Right atrium auricular region (tissue), 2 donors: ENCODE measurements at regions not wholly inside any gene's neighbourhood (a gene's known extent, or its start where the extent isn't known, plus 50 kb on each side); places are given as distances from the start of the nearest gene placed in this dataset.

Experiments
- DNase-seq: peaks from one replicate; pipeline ENCODE4 v3.0.0-alpha.2; 2019; ENCODE audit warnings: low spot score
- H3K27ac ChIP-seq, 2 donors: fragments of 200-600 bp; sonication (generic); 1 replicate in 1 of 2; 2 replicates in 1 of 2; pipeline ENCODE4 v1.5.1; 2016 to 2019
- H3K27me3 ChIP-seq, 2 donors: fragments of 200-600 bp; sonication (generic); one replicate each; pipeline versions ENCODE4 v1.5.1 to v1.6.0; 2017 to 2019
- H3K36me3 ChIP-seq: fragments of 200-600 bp; sonication (generic); one replicate; pipeline ENCODE4 v1.5.1; 2016
- H3K4me1 ChIP-seq, 2 donors: fragments of 200-600 bp; sonication (generic); one replicate each; pipeline versions ENCODE4 v1.5.1 to v1.6.0; 2017 to 2019
- H3K4me3 ChIP-seq, 2 donors: fragments of 200-600 bp; sonication (generic); 1 replicate in 1 of 2; 2 replicates in 1 of 2; pipeline ENCODE4 v1.5.1; 2017 to 2019; ENCODE audit warnings: mild to moderate bottlenecking in 1 of 2, moderate library complexity in 1 of 2
- H3K9me3 ChIP-seq, 2 donors: fragments of 200-600 bp; sonication (generic); one replicate each; pipeline ENCODE4 v1.5.1; 2019
- TF ChIP-seq, protein P1 (sequence below), 2 donors: fragments of 200-600 bp; sonication (generic); IDR thresholded peaks; one replicate each; pipeline ENCODE4 v1.5.1; 2019; ENCODE audit warnings: antibody characterized with exemption in 2 of 2

DNA sequence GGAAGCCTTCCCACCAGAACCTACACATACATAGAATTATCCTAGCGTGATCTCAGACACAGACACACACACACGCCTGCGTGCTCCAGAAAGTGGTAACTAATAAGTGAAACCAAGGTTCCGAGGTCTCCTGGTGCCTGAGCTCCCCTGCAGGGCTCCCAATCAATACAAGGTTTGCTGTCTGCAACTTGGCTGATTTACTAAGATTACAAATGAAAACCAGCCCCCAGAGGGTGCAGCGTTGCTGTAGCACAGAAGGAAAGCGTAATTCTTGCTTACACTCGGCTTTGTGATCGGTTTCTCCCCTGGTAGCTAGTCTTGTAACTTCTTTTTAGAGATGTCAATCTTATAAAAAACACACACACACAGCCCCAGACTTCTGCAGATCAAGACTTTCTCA, 334.1 kb upstream of the XYLT1 start:
- Histone ChIP-seq H3K4me1 (no peaks in the 10 kb centered on the region), H3K27ac (no peak overlapping the region), H3K36me3 (no peaks in the 10 kb centered on the region), H3K9me3 (no peaks in the 10 kb centered on the region), H3K27me3 (no peaks in the 10 kb centered on the region), H3K4me3 (no peak overlapping the region)
- TF ChIP-seq, protein P1, sequence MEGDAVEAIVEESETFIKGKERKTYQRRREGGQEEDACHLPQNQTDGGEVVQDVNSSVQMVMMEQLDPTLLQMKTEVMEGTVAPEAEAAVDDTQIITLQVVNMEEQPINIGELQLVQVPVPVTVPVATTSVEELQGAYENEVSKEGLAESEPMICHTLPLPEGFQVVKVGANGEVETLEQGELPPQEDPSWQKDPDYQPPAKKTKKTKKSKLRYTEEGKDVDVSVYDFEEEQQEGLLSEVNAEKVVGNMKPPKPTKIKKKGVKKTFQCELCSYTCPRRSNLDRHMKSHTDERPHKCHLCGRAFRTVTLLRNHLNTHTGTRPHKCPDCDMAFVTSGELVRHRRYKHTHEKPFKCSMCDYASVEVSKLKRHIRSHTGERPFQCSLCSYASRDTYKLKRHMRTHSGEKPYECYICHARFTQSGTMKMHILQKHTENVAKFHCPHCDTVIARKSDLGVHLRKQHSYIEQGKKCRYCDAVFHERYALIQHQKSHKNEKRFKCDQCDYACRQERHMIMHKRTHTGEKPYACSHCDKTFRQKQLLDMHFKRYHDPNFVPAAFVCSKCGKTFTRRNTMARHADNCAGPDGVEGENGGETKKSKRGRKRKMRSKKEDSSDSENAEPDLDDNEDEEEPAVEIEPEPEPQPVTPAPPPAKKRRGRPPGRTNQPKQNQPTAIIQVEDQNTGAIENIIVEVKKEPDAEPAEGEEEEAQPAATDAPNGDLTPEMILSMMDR (IDR thresholded peaks at IDR 0.05): no peak
- no peak for DNase-seq

DNA sequence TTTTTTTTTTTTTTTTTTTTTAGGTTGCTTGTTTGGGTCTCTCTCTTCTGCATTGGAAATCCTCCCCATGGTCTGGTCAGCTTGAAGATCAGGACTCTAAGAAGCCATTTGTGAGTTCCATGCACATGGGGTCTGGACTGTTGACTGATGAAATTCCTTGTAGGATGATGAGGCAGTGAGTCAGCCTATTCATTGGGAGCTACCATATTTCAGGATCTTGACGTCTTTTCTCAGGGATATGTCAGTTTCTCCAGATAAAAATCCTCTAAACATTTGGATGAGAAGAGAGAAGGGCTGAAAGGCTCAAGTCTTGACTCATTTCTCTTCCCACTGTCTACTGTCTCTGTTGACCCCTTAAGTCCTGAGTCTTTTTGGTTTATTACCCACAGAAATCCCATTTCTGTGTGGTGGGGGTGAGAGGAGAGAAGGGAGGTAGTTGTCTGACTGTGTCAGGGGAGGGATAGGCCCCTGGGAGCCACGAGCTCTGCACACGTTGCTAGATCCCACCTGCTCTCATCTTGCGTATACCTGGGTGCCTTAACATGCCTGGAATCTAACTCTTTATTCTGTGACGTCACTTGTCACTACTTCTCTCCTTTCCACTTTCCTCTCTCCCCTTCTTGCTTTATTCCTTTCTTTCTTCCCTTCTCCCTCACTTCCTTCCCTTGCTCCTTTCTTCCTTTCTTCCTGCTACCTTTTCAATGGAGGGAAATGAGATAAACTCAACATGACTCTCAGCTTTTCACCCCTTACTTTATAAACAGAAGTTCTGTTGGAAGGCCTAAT, 333.1 kb upstream of the XYLT1 start:
- DNase-seq: no peak

GRCh38 chr16:17802571-17802970, 331.8 kb upstream of the XYLT1 start:
- Histone ChIP-seq H3K27ac (no peak overlapping the region), H3K4me3 (no peak overlapping the region), H3K9me3 (no peaks in the 10 kb centered on the region), H3K27me3 (no peaks in the 10 kb centered on the region), H3K36me3 (no peaks in the 10 kb centered on the region), H3K4me1 (no peaks in the 10 kb centered on the region)
- TF ChIP-seq, protein P1 (IDR thresholded peaks at IDR 0.05): no peak
- DNase-seq: no peak

More for the DNA sequence above, 333.1 kb upstream of the XYLT1 start:
- H3K9me3 ChIP-seq: no peaks in the 10 kb centered on the region
- no peaks in the 10 kb centered on the region for H3K36me3 ChIP-seq
- no peak overlapping the region for H3K4me3 ChIP-seq
- TF ChIP-seq, protein P1 (IDR thresholded peaks at IDR 0.05): no peak
- no peaks in the 10 kb centered on the region for H3K27me3 ChIP-seq
- H3K4me1 ChIP-seq: no peaks in the 10 kb centered on the region
- H3K27ac ChIP-seq: no peak overlapping the region

DNA sequence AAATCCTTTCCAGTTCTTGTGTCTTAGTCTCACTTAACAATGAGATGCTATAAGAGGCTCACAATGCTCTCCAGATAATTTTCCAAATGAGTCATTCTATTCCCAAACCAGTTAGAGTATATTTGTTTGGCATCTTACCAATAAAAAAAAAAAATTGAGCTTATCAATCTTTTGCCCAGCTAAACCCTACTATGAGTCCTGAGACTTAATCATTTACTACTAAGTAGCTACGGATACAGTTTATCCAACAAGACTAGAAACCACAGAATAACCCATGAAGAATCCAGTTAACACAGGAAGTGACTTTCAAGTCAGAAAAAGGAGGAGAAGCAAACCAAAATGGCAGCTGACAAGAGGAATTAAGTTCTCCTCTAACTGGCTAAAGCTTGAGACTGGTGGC, 330.3 kb upstream of the XYLT1 start:
- Histone ChIP-seq H3K9me3 (no peaks in the 10 kb centered on the region), H3K27ac (no peak overlapping the region), H3K4me1 (no peaks in the 10 kb centered on the region), H3K36me3 (no peaks in the 10 kb centered on the region), H3K4me3 (no peak overlapping the region), H3K27me3 (no peaks in the 10 kb centered on the region)
- no peak for DNase-seq
- TF ChIP-seq, protein P1 (IDR thresholded peaks at IDR 0.05): no peak

DNA sequence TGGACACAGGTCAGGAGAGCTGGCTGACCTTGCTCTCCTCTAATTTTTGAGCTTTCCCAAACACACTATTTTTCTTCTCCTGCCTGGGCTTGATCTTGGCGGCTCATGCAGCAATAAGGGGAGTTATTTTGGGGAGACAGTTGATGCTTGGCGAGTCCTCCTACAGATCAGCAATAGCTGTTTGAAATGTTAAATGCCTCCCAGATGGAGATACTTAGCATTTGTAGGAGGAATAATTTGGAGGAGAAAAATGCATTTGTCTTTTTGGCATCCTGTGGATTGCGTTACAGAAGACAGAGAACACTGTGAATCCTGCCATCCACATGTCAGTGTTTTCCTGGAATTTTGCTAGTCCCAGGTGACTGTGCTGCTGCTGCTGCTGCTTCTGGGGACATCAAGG, 328.0 kb upstream of the XYLT1 start:
- TF ChIP-seq, protein P1 (IDR thresholded peaks at IDR 0.05): no peak
- Histone ChIP-seq H3K4me3 (no peak overlapping the region), H3K36me3 (no peaks in the 10 kb centered on the region), H3K9me3 (no peaks in the 10 kb centered on the region), H3K27ac (no peak overlapping the region), H3K4me1 (no peaks in the 10 kb centered on the region), H3K27me3 (no peaks in the 10 kb centered on the region)
- DNase-seq: no peak

GRCh38 chr16:17793354-17793753, 322.6 kb upstream of the XYLT1 start:
- TF ChIP-seq, protein P1 (IDR thresholded peaks at IDR 0.05): no peak
- H3K27ac ChIP-seq: no peak overlapping the region
- H3K4me1 ChIP-seq: no peaks in the 10 kb centered on the region
- H3K36me3 ChIP-seq: no peaks in the 10 kb centered on the region
- H3K27me3 ChIP-seq: no peaks in the 10 kb centered on the region
- H3K9me3 ChIP-seq: no peaks in the 10 kb centered on the region
- no peak overlapping the region for H3K4me3 ChIP-seq
- DNase-seq: no peak
